Transverse colon (tissue), 3 donors: ENCODE measurements at regions not wholly inside any gene's neighbourhood (a gene's known extent, or its start where the extent isn't known, plus 50 kb on each side); places are given as distances from the start of the nearest gene placed in this dataset.

Source experiments
- CTCF ChIP-seq, 5 experiments: fragments of 200-600 bp in 3 of 5; fragments of 450-650 bp in 2 of 5; sonication (generic) in 3 of 5; IDR thresholded peaks; 1 replicate in 2 of 5; 2 replicates in 3 of 5; pipeline ENCODE4 v1.5.1; 2016 to 2017; ENCODE audit warnings: antibody characterized with exemption in 5 of 5, inconsistent platforms in 3 of 5, mild to moderate bottlenecking in 2 of 5, moderate library complexity in 1 of 5
- EP300 ChIP-seq: sonication (generic); formaldehyde crosslinking; IDR thresholded peaks from one replicate; pipeline ENCODE4 v1.6.1; 2017; ENCODE audit warnings: antibody characterized with exemption, low read depth
- POLR2A ChIP-seq: fragments of 450-650 bp; IDR thresholded peaks from one replicate; pipeline ENCODE4 v1.6.1; 2016; ENCODE audit warnings: antibody characterized with exemption, mild to moderate bottlenecking, moderate library complexity

GRCh38 chr3:63146154-63146553 is 132.0 kb upstream of the SYNPR start:
- TF ChIP-seq CTCF (IDR thresholded peaks at IDR 0.05) (no peak), POLR2A (no peak), EP300 (no peak)
